Parathyroid adenoma (tissue), 2 donors: ENCODE measurements at regions not wholly inside any gene's neighbourhood (a gene's known extent, or its start where the extent isn't known, plus 50 kb on each side); places are given as distances from the start of the nearest gene placed in this dataset.

Experiments used
- H2AFZ ChIP-seq: fragments of 300-600 bp; sonication (generic); one replicate; pipeline ENCODE4 v1.7.0; 2017; ENCODE audit warnings: antibody characterized with exemption, mild to moderate bottlenecking
- H3K27ac ChIP-seq: fragments of 300-600 bp; sonication (generic); one replicate; pipeline ENCODE4 v1.7.0; 2017
- H3K27me3 ChIP-seq: fragments of 300-600 bp; sonication (generic); one replicate; pipeline ENCODE4 v1.7.0; 2017; ENCODE audit warnings: low read length; ENCODE audit not compliant: control insufficient read depth, insufficient read depth
- H3K36me3 ChIP-seq: fragments of 300-600 bp; sonication (generic); one replicate; pipeline ENCODE4 v1.7.0; 2017; ENCODE audit warnings: low read length; ENCODE audit not compliant: control insufficient read depth, insufficient read depth
- H3K4me1 ChIP-seq: fragments of 300-600 bp; sonication (generic); one replicate; pipeline ENCODE4 v1.7.0; 2017; ENCODE audit warnings: control low read depth
- H3K4me2 ChIP-seq: fragments of 300-600 bp; sonication (generic); one replicate; pipeline ENCODE4 v1.7.0; 2017; ENCODE audit warnings: low read length
- H3K4me3 ChIP-seq: fragments of 300-600 bp; sonication (generic); one replicate; pipeline ENCODE4 v1.7.0; 2017; ENCODE audit warnings: low read depth, low read length
- H3K79me2 ChIP-seq: fragments of 300-600 bp; sonication (generic); one replicate; pipeline ENCODE4 v1.7.0; 2017; ENCODE audit warnings: control low read depth
- H3K9ac ChIP-seq: fragments of 300-600 bp; sonication (generic); one replicate; pipeline ENCODE4 v1.7.0; 2017; ENCODE audit warnings: mild to moderate bottlenecking
- H3K9me3 ChIP-seq: fragments of 300-600 bp; sonication (generic); one replicate; pipeline ENCODE4 v1.7.0; 2017; ENCODE audit warnings: low read length; ENCODE audit not compliant: control insufficient read depth
- CTCF ChIP-seq: fragments of 300-600 bp; sonication (generic); IDR thresholded peaks from one replicate; pipeline ENCODE4 v1.7.0; 2017; ENCODE audit warnings: antibody characterized with exemption, mild to moderate bottlenecking
- donor health status: primary hyperparathyroidism.

GRCh38 chr11:19652623-19653375 lies 59.8 kb upstream of the NAV2 start:
- Histone ChIP-seq H3K4me3 (no peak overlapping the region), H2AFZ (no peak overlapping the region), H3K4me2 (no peak overlapping the region), H3K36me3 (no peaks in the 10 kb centered on the region), H3K27ac (no peak overlapping the region), H3K9ac (no peak overlapping the region), H3K79me2 (no peaks in the 10 kb centered on the region), H3K9me3 (no peaks in the 10 kb centered on the region), H3K27me3 (no peaks in the 10 kb centered on the region), H3K4me1 (no peaks in the 10 kb centered on the region)
- no peak for TF ChIP-seq CTCF

- no peak for TF ChIP-seq CTCF
- H3K9ac ChIP-seq, result no peak overlapping the region
- H3K27me3 ChIP-seq, result no peaks in the 10 kb centered on the region
Observed at GRCh38 chr11:19651653-19652052, 61.0 kb upstream of the NAV2 start.

GRCh38 chr11:19651028-19651427 lies 61.6 kb upstream of the NAV2 start:
- no peaks in the 10 kb centered on the region for H3K79me2 ChIP-seq
- H2AFZ ChIP-seq, result no peak overlapping the region
- H3K9me3 ChIP-seq, result no peaks in the 10 kb centered on the region
- no peak overlapping the region for H3K9ac ChIP-seq
- H3K4me1 ChIP-seq, result no peaks in the 10 kb centered on the region
- no peaks in the 10 kb centered on the region for H3K36me3 ChIP-seq
- H3K4me3 ChIP-seq, result no peak overlapping the region
- no peak overlapping the region for H3K4me2 ChIP-seq
- no peaks in the 10 kb centered on the region for H3K27me3 ChIP-seq
- TF ChIP-seq CTCF, result no peak
- H3K27ac ChIP-seq, result no peak overlapping the region

More at GRCh38 chr11:19651653-19652052, 61.0 kb upstream of the NAV2 start:
- H3K27ac ChIP-seq, result no peak overlapping the region
- no peaks in the 10 kb centered on the region for H3K9me3 ChIP-seq
- H3K79me2 ChIP-seq, result no peaks in the 10 kb centered on the region
- H3K4me1 ChIP-seq, result no peaks in the 10 kb centered on the region
- H3K4me3 ChIP-seq, result no peak overlapping the region
- H2AFZ ChIP-seq, result no peak overlapping the region
- no peak overlapping the region for H3K4me2 ChIP-seq
- H3K36me3 ChIP-seq, result no peaks in the 10 kb centered on the region

GRCh38 chr11:19650467-19650866 lies 62.2 kb upstream of the NAV2 start:
- no peak overlapping the region for H3K27ac ChIP-seq
- no peaks in the 10 kb centered on the region for H3K9me3 ChIP-seq
- no peak overlapping the region for H3K4me2 ChIP-seq
- no peak overlapping the region for H2AFZ ChIP-seq
- no peak for TF ChIP-seq CTCF
- no peaks in the 10 kb centered on the region for H3K36me3 ChIP-seq
- no peak overlapping the region for H3K9ac ChIP-seq
- no peak overlapping the region for H3K4me3 ChIP-seq
- H3K27me3 ChIP-seq, result no peaks in the 10 kb centered on the region
- H3K4me1 ChIP-seq, result no peaks in the 10 kb centered on the region
- H3K79me2 ChIP-seq, result no peaks in the 10 kb centered on the region

- no peak overlapping the region for H2AFZ ChIP-seq
- H3K79me2 ChIP-seq, result no peaks in the 10 kb centered on the region
- H3K9ac ChIP-seq, result no peak overlapping the region
- no peaks in the 10 kb centered on the region for H3K9me3 ChIP-seq
- H3K4me3 ChIP-seq, result no peak overlapping the region
- H3K36me3 ChIP-seq, result no peaks in the 10 kb centered on the region
- H3K27ac ChIP-seq, result no peak overlapping the region
- H3K27me3 ChIP-seq, result no peaks in the 10 kb centered on the region
- H3K4me1 ChIP-seq, result no peaks in the 10 kb centered on the region
- no peak overlapping the region for H3K4me2 ChIP-seq
- TF ChIP-seq CTCF, result no peak
Observed at GRCh38 chr11:19649751-19650150, 62.9 kb upstream of the NAV2 start.
